Ectodermal cell (in vitro differentiated cells): ENCODE measurements at regions not wholly inside any gene's neighbourhood (a gene's known extent, or its start where the extent isn't known, plus 50 kb on each side); places are given as distances from the start of the nearest gene placed in this dataset.
A peak's percentile ranks its signal among the peaks of the same experiment; 100 is the strongest.

Experiments used
- H3K27ac ChIP-seq: 2 replicates; pipeline ENCODE4 v1.7.0; 2013; ENCODE audit warnings: mild to moderate bottlenecking, low read depth, low read length; ENCODE audit not compliant: insufficient read depth, poor library complexity, severe bottlenecking
- H3K27me3 ChIP-seq: 2 replicates; pipeline ENCODE4 v1.7.0; 2013; ENCODE audit warnings: mild to moderate bottlenecking, low read length; ENCODE audit not compliant: insufficient read depth, control insufficient read depth, poor library complexity, severe bottlenecking
- H3K36me3 ChIP-seq: one replicate; pipeline ENCODE4 v1.7.0; 2013; ENCODE audit warnings: low read length; ENCODE audit not compliant: control insufficient read depth, insufficient read depth
- H3K4me1 ChIP-seq: one replicate; pipeline ENCODE4 v1.7.0; 2013; ENCODE audit warnings: low read length; ENCODE audit not compliant: control insufficient read depth, insufficient read depth
- H3K4me3 ChIP-seq: 2 replicates; pipeline ENCODE4 v1.7.0; 2013; ENCODE audit warnings: low read depth, low read length, control low read depth; ENCODE audit not compliant: insufficient read depth
- H3K9me3 ChIP-seq: 2 replicates; pipeline ENCODE4 v1.7.0; 2013; ENCODE audit warnings: mild to moderate bottlenecking, low read length, moderate library complexity; ENCODE audit not compliant: control insufficient read depth
- WGBS, 2 experiments: methylation state at CpG; one replicate each; pipeline ENCODE4 v1.1.7; 2013; ENCODE audit warnings: missing lambda C conversion rate in 2 of 2; 5-methylcytosine and 5-hydroxymethylcytosine counted together

- Histone ChIP-seq H3K27ac (no peak overlapping the region), H3K4me1 (peaks cover 4% of the 10 kb centered on the region), H3K4me3 (no peak overlapping the region), H3K9me3 (no peaks in the 10 kb centered on the region), H3K36me3 (no peaks in the 10 kb centered on the region), H3K27me3 (no peaks in the 10 kb centered on the region)
- 73 to 77% methylated on average over 3 of the region's 3 CpGs for WGBS, 2 experiments
Observed at GRCh38 chr9:13717322-13718054, 438.0 kb upstream of the MPDZ start.

- peaks cover 4% of the 10 kb centered on the region for H3K4me1 ChIP-seq
- no peak overlapping the region for H3K27ac ChIP-seq
- no peaks in the 10 kb centered on the region for H3K27me3 ChIP-seq
- WGBS, 2 experiments: 92 to 95% methylated on average over 5 of the region's 6 CpGs
- no peaks in the 10 kb centered on the region for H3K36me3 ChIP-seq
- H3K4me3 ChIP-seq: no peak overlapping the region
- no peaks in the 10 kb centered on the region for H3K9me3 ChIP-seq
Observed at GRCh38 chr9:13716601-13717321, 437.3 kb upstream of the MPDZ start.

GRCh38 chr9:13716090-13716489 is 436.6 kb upstream of the MPDZ start:
- Histone ChIP-seq H3K27me3 (no peaks in the 10 kb centered on the region), H3K36me3 (no peaks in the 10 kb centered on the region), H3K4me1 (peaks cover 4% of the 10 kb centered on the region), H3K4me3 (no peak overlapping the region), H3K27ac (no peak overlapping the region), H3K9me3 (no peaks in the 10 kb centered on the region)
- WGBS, 2 experiments: 90 to 97% methylated on average over 1 of the region's 1 CpG

GRCh38 chr9:13715430-13715829 is 435.9 kb upstream of the MPDZ start:
- H3K4me3 ChIP-seq: no peak overlapping the region
- H3K27ac ChIP-seq: no peak overlapping the region
- 88 to 100% methylated on average over 1 of the region's 1 CpG for WGBS, 2 experiments
- H3K36me3 ChIP-seq: no peaks in the 10 kb centered on the region
- H3K4me1 ChIP-seq: peaks cover 4% of the 10 kb centered on the region
- H3K9me3 ChIP-seq: no peaks in the 10 kb centered on the region
- H3K27me3 ChIP-seq: no peaks in the 10 kb centered on the region

- 89 to 90% methylated on average over 3 to 4 of the region's 4 CpGs for WGBS, 2 experiments
- H3K27ac ChIP-seq: no peak overlapping the region
Observed at GRCh38 chr9:13707612-13708576, 428.4 kb upstream of the MPDZ start.

GRCh38 chr9:13705918-13706317 is 426.4 kb upstream of the MPDZ start:
- 62 to 63% methylated on average over 6 of the region's 6 CpGs for WGBS, 2 experiments
- H3K4me3 ChIP-seq: no peak overlapping the region
- H3K27ac ChIP-seq: peak overlapping the region; percentile 36
- no peaks in the 10 kb centered on the region for H3K36me3 ChIP-seq
- H3K4me1 ChIP-seq: no peaks in the 10 kb centered on the region
- no peaks in the 10 kb centered on the region for H3K27me3 ChIP-seq
- no peaks in the 10 kb centered on the region for H3K9me3 ChIP-seq

More at GRCh38 chr9:13707612-13708576, 428.4 kb upstream of the MPDZ start:
- no peak overlapping the region for H3K4me3 ChIP-seq
- no peaks in the 10 kb centered on the region for H3K36me3 ChIP-seq
- no peaks in the 10 kb centered on the region for H3K4me1 ChIP-seq
- H3K9me3 ChIP-seq: no peaks in the 10 kb centered on the region
- H3K27me3 ChIP-seq: no peaks in the 10 kb centered on the region

GRCh38 chr9:13705373-13705772 is 425.9 kb upstream of the MPDZ start:
- WGBS, 2 experiments: 88 to 94% methylated on average over 3 of the region's 3 CpGs
- no peaks in the 10 kb centered on the region for H3K9me3 ChIP-seq
- no peak overlapping the region for H3K27ac ChIP-seq
- H3K4me1 ChIP-seq: no peaks in the 10 kb centered on the region
- no peaks in the 10 kb centered on the region for H3K36me3 ChIP-seq
- no peak overlapping the region for H3K4me3 ChIP-seq
- H3K27me3 ChIP-seq: no peaks in the 10 kb centered on the region

- 92 to 93% methylated on average over 1 of the region's 1 CpG for WGBS, 2 experiments
- no peaks in the 10 kb centered on the region for H3K36me3 ChIP-seq
- no peak overlapping the region for H3K27ac ChIP-seq
Observed at GRCh38 chr9:13690595-13690994, 411.1 kb upstream of the MPDZ start.

GRCh38 chr9:13689925-13690324 is 410.4 kb upstream of the MPDZ start:
- Histone ChIP-seq H3K9me3 (no peaks in the 10 kb centered on the region), H3K27ac (no peak overlapping the region), H3K36me3 (no peaks in the 10 kb centered on the region), H3K4me3 (no peak overlapping the region), H3K4me1 (peaks cover 4% of the 10 kb centered on the region), H3K27me3 (no peaks in the 10 kb centered on the region)
- WGBS, 2 experiments: 100% methylated on average over 1 of the region's 2 CpGs; no CpG with 5 or more reads in 1 of the 2 experiments

More at GRCh38 chr9:13690595-13690994, 411.1 kb upstream of the MPDZ start:
- Histone ChIP-seq H3K4me1 (peaks cover 4% of the 10 kb centered on the region), H3K9me3 (no peaks in the 10 kb centered on the region), H3K27me3 (no peaks in the 10 kb centered on the region), H3K4me3 (no peak overlapping the region)
